ENCODE measurements at regions not wholly inside any gene's neighbourhood (a gene's known extent, or its start where the extent isn't known, plus 50 kb on each side); places are given as distances from the start of the nearest gene placed in this dataset.

- ChIA-PET CTCF (ENCODE audit: partially characterized antibody) (interaction anchor here (0.6 to 1.0 kb wide), 2 partner anchors 65 to 89 kb away, joined by 3 to 4 read pairs; no protein-coding TSS in a partner anchor), POLR2A (ENCODE audit: partially characterized antibody) (no interaction called here)
- H3K23me2 ChIP-seq (ENCODE audit: low read depth, low read length), result no peaks in the 10 kb centered on the region
- no peak overlapping the region for H3K18ac ChIP-seq (ENCODE audit: extremely low read depth, low read length)
- H4K91ac ChIP-seq (replicated peaks; ENCODE audit: insufficient read length, low read length), result no peak overlapping the region
- no peaks in the 10 kb centered on the region for H4K20me1 ChIP-seq (replicated peaks in 1 of 2; ENCODE audit: control insufficient read depth in 1 of 2, insufficient read depth in 2 of 2, low read length in 2 of 2)
- no peak overlapping the region for H2AFZ ChIP-seq (ENCODE audit: low read length)
- no peaks in the 10 kb centered on the region for H3K79me1 ChIP-seq (ENCODE audit: low read depth, low read length)
- H3K4me2 ChIP-seq (ENCODE audit: insufficient read depth in 1 of 2, low read depth in 2 of 2, low read length in 2 of 2), result no peak overlapping the region
- H2BK20ac ChIP-seq (ENCODE audit: low read length), result no peak overlapping the region
- no peak overlapping the region for H3K23ac ChIP-seq (ENCODE audit: insufficient read length)
- H3K14ac ChIP-seq (ENCODE audit: insufficient read length), result no peak overlapping the region
- no peaks in the 10 kb centered on the region for H3K9me3 ChIP-seq (ENCODE audit: insufficient read depth in 2 of 2, low read depth in 1 of 2, low read length in 1 of 2)
- H3K4me1 ChIP-seq (replicated peaks in 1 of 4; ENCODE audit: control insufficient read depth in 3 of 4, insufficient read depth in 4 of 4, low read length in 3 of 4), result no peaks in the 10 kb centered on the region; a peak in 1 of 7 replicates
- no peak overlapping the region for H3K4ac ChIP-seq (replicated peaks; ENCODE audit: insufficient read length, low read depth, low read length)
- H4K8ac ChIP-seq (ENCODE audit: extremely low read depth, insufficient read depth, low read length), result no peak overlapping the region
- H3K27me3 ChIP-seq (replicated peaks in 1 of 4; ENCODE audit: control insufficient read depth in 3 of 4, extremely low read depth in 1 of 4, insufficient read depth in 3 of 4, low read length in 3 of 4), result no peaks in the 10 kb centered on the region
- H3K27ac ChIP-seq (ENCODE audit: low read depth, low read length), result no peak overlapping the region
- no peak overlapping the region for H2BK12ac ChIP-seq (ENCODE audit: low read depth, low read length)
- no peak overlapping the region for H2AK5ac ChIP-seq (ENCODE audit: low read depth, low read length)
- FAIRE-seq, result no peak
- H2BK15ac ChIP-seq (ENCODE audit: low read length), result no peak overlapping the region
- DNase-seq (ENCODE audit: low read depth in 1 of 2, low spot score in 2 of 2), result no peak
- H2BK5ac ChIP-seq (ENCODE audit: low read depth, low read length), result no peak overlapping the region
- no peak overlapping the region for H3K4me3 ChIP-seq (ENCODE audit: extremely low read depth in 1 of 4, insufficient read depth in 2 of 4, low read depth in 3 of 4, low read length in 4 of 4)
- no peak overlapping the region for H3K9ac ChIP-seq (replicated peaks in 1 of 4; ENCODE audit: extremely low read depth in 1 of 4, low read depth in 3 of 4, low read length in 3 of 4)
- no peak overlapping the region for H4K5ac ChIP-seq (ENCODE audit: insufficient read length, low read depth, low read length)
- no peaks in the 10 kb centered on the region for H3K79me2 ChIP-seq (ENCODE audit: control insufficient read depth in 1 of 2, insufficient read depth in 2 of 2, low read length in 2 of 2)
- no peak overlapping the region for H2BK120ac ChIP-seq (replicated peaks; ENCODE audit: low read depth, low read length)
- WGBS, 2 experiments (ENCODE audit: extremely low coverage in 1 of 2, insufficient coverage in 1 of 2, insufficient read length in 1 of 2, insufficient replicate concordance in 2 of 2, low coverage in 1 of 2, low lambda C conversion rate in 2 of 2, missing lambda C conversion rate in 1 of 2), result 82% methylated on average over 3 of the region's 3 CpGs; no CpG with 5 or more reads in 1 of the 2 experiments
- no peak overlapping the region for H3K56ac ChIP-seq (replicated peaks; ENCODE audit: insufficient read length, low read depth, low read length)
- no peaks in the 10 kb centered on the region for H3K36me3 ChIP-seq (ENCODE audit: control insufficient read depth in 2 of 4, insufficient read depth in 4 of 4, low read length in 3 of 4)
- TF ChIP-seq USF2 (IDR thresholded peaks at IDR 0.05; ENCODE audit: low read length) (no peak), NRF1 (IDR thresholded peaks at IDR 0.05; ENCODE audit: low read depth, low read length) (no peak), EGR1 (IDR thresholded peaks at IDR 0.05; ENCODE audit: borderline replicate concordance, low read depth, low read length) (no peak), GTF2F1 (IDR thresholded peaks at IDR 0.05; ENCODE audit: borderline replicate concordance, low read depth, low read length) (no peak), GABPA (IDR thresholded peaks at IDR 0.05; ENCODE audit: borderline replicate concordance, insufficient read depth, low read length) (no peak), ASH2L (IDR thresholded peaks at IDR 0.05; ENCODE audit: low read length) (no peak), SIN3A (conservative IDR thresholded peaks at IDR 0.05 in 1 of 2, IDR thresholded peaks at IDR 0.05 in 1 of 2; ENCODE audit: low read depth in 1 of 2, low read length in 2 of 2) (no peak), KDM1A (IDR thresholded peaks at IDR 0.05; ENCODE audit: borderline replicate concordance, low read length) (no peak), CHD2 (IDR thresholded peaks at IDR 0.05; ENCODE audit: low read length) (no peak), CTBP2 (IDR thresholded peaks at IDR 0.05; ENCODE audit: borderline replicate concordance, insufficient read depth, insufficient read length, low read length) (no peak), RFX5 (IDR thresholded peaks at IDR 0.05; ENCODE audit: borderline replicate concordance, low read depth, low read length) (no peak), MAFK (IDR thresholded peaks at IDR 0.05; ENCODE audit: low read depth, low read length) (no peak), FOSL1 (IDR thresholded peaks at IDR 0.05; ENCODE audit: insufficient read depth, low read depth, low read length) (no peak), PHF8 (conservative IDR thresholded peaks at IDR 0.05; ENCODE audit: low read depth, low read length) (no peak)
These were observed 416.9 kb downstream of the MED13L start for GRCh38 chr12:115860619-115861018.

All from H1 (cell line).